ENCODE measurements at regions not wholly inside any gene's neighbourhood (a gene's known extent, or its start where the extent isn't known, plus 50 kb on each side); places are given as distances from the start of the nearest gene placed in this dataset.

DNA sequence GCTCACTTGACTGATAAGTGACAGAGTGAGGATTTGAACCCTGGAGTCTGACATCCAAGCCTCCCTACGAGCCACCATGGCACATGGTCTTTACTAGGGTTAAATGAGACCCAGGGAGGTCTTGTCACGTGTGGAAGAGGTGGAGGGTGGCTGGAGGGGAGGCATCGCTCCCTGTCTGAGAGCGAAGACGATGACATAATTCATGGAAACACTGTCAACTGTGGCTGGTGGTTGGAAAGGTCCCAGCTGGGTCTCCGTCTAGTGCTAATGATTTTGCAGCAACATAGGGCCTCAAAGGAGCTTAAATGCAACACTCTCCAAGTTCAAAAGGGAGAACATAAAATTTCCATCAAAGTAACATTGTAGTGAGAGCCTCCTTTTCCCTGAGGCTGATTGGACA is 99.9 kb upstream of the BAIAP2L1 start:
- 81% methylated on average over 6 of the region's 6 CpGs for WGBS
- no peak overlapping the region for H3K27ac ChIP-seq (ENCODE audit: low read depth in 1 of 2, low read length in 1 of 2)
- peaks cover 1 to 27% of the 10 kb centered on the region in 2 donors for H3K9me3 ChIP-seq (ENCODE audit: control insufficient read depth in 2 of 2, insufficient read depth in 1 of 2, low read length in 1 of 2)

DNA sequence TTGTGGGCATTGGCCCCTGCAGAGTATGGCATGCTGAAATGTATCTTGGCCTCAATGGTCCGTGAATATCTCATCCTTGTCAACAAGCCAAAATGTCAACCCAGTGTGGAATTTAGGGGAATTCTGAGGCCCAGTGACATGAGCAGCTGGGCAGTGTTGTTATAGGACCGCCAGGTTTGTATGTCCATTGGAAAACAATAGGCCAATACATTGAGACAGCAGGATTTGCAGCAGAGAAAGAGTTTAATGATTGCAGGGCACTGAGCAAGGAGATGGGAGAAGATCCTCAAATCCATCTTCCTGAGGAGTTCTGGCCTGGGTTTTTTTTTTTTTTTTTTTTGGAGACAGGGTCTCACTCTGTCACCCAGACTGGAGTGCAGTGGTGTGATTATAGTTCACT is 95.7 kb upstream of the BAIAP2L1 start:
- no peaks in the 10 kb centered on the region for H3K36me3 ChIP-seq (ENCODE audit: control insufficient read depth in 2 of 2, insufficient read depth in 2 of 2, low read length in 1 of 2)
- no peaks in the 10 kb centered on the region for H3K27me3 ChIP-seq (ENCODE audit: control insufficient read depth in 2 of 2, insufficient read depth in 1 of 2, low read length in 1 of 2)
- no peak overlapping the region for H3K4me3 ChIP-seq (ENCODE audit: low read length in 2 of 2)
- no peak for DNase-seq (ENCODE audit: low read depth in 6 of 9, low spot score in 9 of 9)
- no peaks in the 10 kb centered on the region for H3K4me1 ChIP-seq (ENCODE audit: control insufficient read depth in 2 of 2, insufficient read depth in 2 of 2, low read length in 2 of 2)
- H3K27ac ChIP-seq (ENCODE audit: low read depth in 1 of 2, low read length in 1 of 2) = no peak overlapping the region
- WGBS = 92% methylated on average over 2 of the region's 2 CpGs
- peaks cover 1 to 21% of the 10 kb centered on the region in 2 donors for H3K9me3 ChIP-seq (ENCODE audit: control insufficient read depth in 2 of 2, insufficient read depth in 1 of 2, low read length in 1 of 2)

More for the DNA sequence above, 99.9 kb upstream of the BAIAP2L1 start:
- no peak for DNase-seq (ENCODE audit: low read depth in 6 of 9, low spot score in 9 of 9)
- H3K4me1 ChIP-seq (ENCODE audit: control insufficient read depth in 2 of 2, insufficient read depth in 2 of 2, low read length in 2 of 2) = no peaks in the 10 kb centered on the region
- H3K27me3 ChIP-seq (ENCODE audit: control insufficient read depth in 2 of 2, insufficient read depth in 1 of 2, low read length in 1 of 2) = no peaks in the 10 kb centered on the region
- H3K4me3 ChIP-seq (ENCODE audit: low read length in 2 of 2) = no peak overlapping the region
- H3K36me3 ChIP-seq (ENCODE audit: control insufficient read depth in 2 of 2, insufficient read depth in 2 of 2, low read length in 1 of 2) = no peaks in the 10 kb centered on the region

DNA sequence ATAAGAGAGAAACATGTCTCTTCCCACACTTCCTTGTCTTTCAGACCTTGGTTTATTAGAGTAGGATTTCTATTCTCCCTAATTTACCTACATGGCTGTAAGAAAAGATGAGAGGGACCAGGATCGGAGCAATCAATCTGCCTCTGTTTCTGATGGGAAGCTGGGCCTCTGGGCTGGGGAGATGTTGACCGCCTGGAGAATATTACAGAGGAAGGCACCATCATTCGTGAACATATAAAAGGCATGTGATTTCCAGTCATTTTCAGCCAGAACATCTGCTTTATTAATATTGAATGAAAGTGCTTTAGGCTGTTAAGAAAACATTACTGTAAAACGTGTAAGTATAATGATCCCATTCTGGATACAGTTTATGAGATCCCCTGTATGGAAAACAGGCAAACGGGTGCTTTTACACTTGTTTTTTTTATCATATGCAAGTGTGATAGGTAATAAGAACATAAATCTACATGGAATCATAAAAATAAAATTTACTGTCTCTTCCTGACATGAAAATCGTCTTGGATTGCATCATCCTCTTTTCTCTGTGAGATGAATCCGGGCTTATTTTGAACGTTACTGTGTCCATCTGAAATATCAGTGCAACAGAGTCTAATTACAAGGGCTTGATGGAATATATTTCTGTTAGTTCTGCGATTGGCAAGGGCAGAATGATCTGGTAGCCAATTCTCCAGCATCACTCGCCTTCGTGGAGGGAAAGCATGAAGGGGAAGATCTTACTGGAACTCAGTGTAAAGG is 94.5 kb upstream of the BAIAP2L1 start:
- no peak for DNase-seq (ENCODE audit: low read depth in 6 of 9, low spot score in 9 of 9)
- Histone ChIP-seq H3K27ac (ENCODE audit: low read depth in 1 of 2, low read length in 1 of 2) (no peak overlapping the region), H3K4me3 (ENCODE audit: low read length in 2 of 2) (no peak overlapping the region), H3K36me3 (ENCODE audit: control insufficient read depth in 2 of 2, insufficient read depth in 2 of 2, low read length in 1 of 2) (no peaks in the 10 kb centered on the region), H3K4me1 (ENCODE audit: control insufficient read depth in 2 of 2, insufficient read depth in 2 of 2, low read length in 2 of 2) (no peaks in the 10 kb centered on the region), H3K9me3 (ENCODE audit: control insufficient read depth in 2 of 2, insufficient read depth in 1 of 2, low read length in 1 of 2) (peaks cover 1 to 21% of the 10 kb centered on the region in 2 donors), H3K27me3 (ENCODE audit: control insufficient read depth in 2 of 2, insufficient read depth in 1 of 2, low read length in 1 of 2) (no peaks in the 10 kb centered on the region)
- 94% methylated on average over 11 of the region's 11 CpGs for WGBS

DNA sequence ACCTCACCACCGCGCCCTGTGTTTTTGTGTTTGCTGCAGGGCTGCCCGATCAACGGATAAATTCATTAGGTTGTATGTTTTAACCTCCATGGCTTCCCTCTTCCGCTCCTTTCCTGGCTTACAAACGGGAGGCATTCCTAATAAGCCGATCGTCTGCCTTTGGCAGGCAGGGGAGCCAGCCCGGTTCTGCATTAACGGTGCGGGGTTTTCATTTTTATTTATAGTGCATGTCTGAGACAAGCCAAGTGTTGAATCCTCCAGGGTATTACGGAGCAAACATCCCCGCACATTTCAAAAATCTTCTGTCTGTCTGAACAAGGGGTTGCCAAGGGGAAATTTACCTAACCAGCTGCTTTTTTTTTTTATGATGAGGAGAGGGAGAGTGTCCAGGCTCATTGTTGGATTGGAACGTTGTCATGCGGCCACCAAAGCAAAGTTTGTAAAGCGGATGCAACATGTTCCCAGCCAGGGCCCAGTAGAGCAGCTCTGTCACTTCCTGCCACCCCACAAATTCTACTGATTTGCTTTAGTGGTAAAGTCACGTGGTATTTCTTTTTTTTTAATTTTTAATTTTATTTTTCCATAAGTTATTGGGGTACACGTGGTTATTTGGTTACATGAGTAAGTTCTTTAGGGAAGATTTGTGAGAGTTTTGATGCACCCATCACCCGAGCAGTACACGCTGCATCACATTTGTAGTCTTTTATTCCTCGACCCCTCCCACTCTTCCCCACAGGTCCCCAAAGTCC is 92.3 kb upstream of the BAIAP2L1 start:
- Histone ChIP-seq H3K4me1 (ENCODE audit: control insufficient read depth in 2 of 2, insufficient read depth in 2 of 2, low read length in 2 of 2) (no peaks in the 10 kb centered on the region), H3K27me3 (ENCODE audit: control insufficient read depth in 2 of 2, insufficient read depth in 1 of 2, low read length in 1 of 2) (no peaks in the 10 kb centered on the region), H3K9me3 (ENCODE audit: control insufficient read depth in 2 of 2, insufficient read depth in 1 of 2, low read length in 1 of 2) (peaks cover 1 to 14% of the 10 kb centered on the region in 2 donors), H3K4me3 (ENCODE audit: low read length in 2 of 2) (no peak overlapping the region), H3K27ac (ENCODE audit: low read depth in 1 of 2, low read length in 1 of 2) (no peak overlapping the region), H3K36me3 (ENCODE audit: control insufficient read depth in 2 of 2, insufficient read depth in 2 of 2, low read length in 1 of 2) (no peaks in the 10 kb centered on the region)
- no peak for DNase-seq (ENCODE audit: low read depth in 6 of 9, low spot score in 9 of 9)
- 92% methylated on average over 21 of the region's 21 CpGs for WGBS

DNA sequence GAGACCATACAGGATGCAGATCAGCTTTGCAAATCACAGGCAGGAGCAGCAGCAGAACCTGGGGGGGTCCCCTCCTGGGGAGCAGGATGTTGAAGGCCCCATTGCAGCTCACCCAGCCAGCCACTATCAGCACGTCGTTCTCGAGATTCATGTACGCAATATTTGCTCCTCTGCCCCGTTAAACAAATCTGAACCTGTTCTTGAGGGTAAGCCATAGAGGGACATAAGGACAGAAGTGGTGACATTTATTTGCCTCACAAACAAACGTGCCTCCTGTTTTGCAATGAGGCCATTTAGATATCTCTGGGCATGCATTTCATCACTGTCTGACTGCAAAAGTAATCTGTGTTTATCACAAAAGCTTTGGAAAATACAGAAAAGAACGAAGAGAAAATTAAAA is 87.3 kb upstream of the BAIAP2L1 start:
- Histone ChIP-seq H3K27me3 (ENCODE audit: control insufficient read depth in 2 of 2, insufficient read depth in 1 of 2, low read length in 1 of 2) (no peaks in the 10 kb centered on the region), H3K9me3 (ENCODE audit: control insufficient read depth in 2 of 2, insufficient read depth in 1 of 2, low read length in 1 of 2) (peaks cover 0 to 4% of the 10 kb centered on the region in 2 donors), H3K4me1 (ENCODE audit: control insufficient read depth in 2 of 2, insufficient read depth in 2 of 2, low read length in 2 of 2) (no peaks in the 10 kb centered on the region), H3K36me3 (ENCODE audit: control insufficient read depth in 2 of 2, insufficient read depth in 2 of 2, low read length in 1 of 2) (no peaks in the 10 kb centered on the region), H3K27ac (ENCODE audit: low read depth in 1 of 2, low read length in 1 of 2) (no peak overlapping the region), H3K4me3 (ENCODE audit: low read length in 2 of 2) (no peak overlapping the region)
- DNase-seq (ENCODE audit: low read depth in 6 of 9, low spot score in 9 of 9) = no peak
- 85% methylated on average over 7 of the region's 7 CpGs for WGBS

DNA sequence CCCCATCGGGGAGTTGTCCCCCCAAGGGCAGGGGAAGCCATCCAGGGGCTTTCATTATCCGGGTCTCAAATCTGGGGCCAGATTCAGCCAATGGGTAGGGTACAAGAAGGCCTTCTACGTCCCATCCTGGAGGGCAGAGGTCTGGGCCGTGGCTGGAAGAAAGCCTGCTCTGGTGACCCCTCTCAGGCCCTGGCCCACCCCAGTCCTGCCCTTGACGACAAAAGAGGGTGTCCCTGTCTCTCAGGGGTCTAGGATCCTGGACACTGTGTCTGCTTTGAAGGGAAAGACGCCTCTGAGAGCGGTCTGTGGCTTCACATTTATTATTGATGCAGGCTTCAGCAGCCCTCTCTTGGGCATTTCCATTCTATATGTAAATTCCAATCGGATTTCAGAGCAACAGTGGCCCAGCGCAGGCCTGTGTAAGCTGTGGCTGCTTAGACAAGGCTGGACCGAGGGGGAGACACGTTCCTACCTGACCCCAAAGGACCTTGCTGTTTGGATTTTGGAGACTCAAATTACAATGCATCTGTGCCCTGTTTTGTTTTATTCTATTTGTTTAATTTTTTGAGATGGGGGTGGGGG is 83.2 kb upstream of the BAIAP2L1 start:
- H3K27ac ChIP-seq (ENCODE audit: low read depth in 1 of 2, low read length in 1 of 2) = no peak overlapping the region
- H3K4me1 ChIP-seq (ENCODE audit: control insufficient read depth in 2 of 2, insufficient read depth in 2 of 2, low read length in 2 of 2) = no peaks in the 10 kb centered on the region
- H3K27me3 ChIP-seq (ENCODE audit: control insufficient read depth in 2 of 2, insufficient read depth in 1 of 2, low read length in 1 of 2) = no peaks in the 10 kb centered on the region
- 90% methylated on average over 11 of the region's 11 CpGs for WGBS
- H3K4me3 ChIP-seq (ENCODE audit: low read length in 2 of 2) = no peak overlapping the region
- no peak for DNase-seq (ENCODE audit: low read depth in 6 of 9, low spot score in 9 of 9)
- no peaks in the 10 kb centered on the region for H3K36me3 ChIP-seq (ENCODE audit: control insufficient read depth in 2 of 2, insufficient read depth in 2 of 2, low read length in 1 of 2)
- H3K9me3 ChIP-seq (ENCODE audit: control insufficient read depth in 2 of 2, insufficient read depth in 1 of 2, low read length in 1 of 2) = peaks cover 0 to 14% of the 10 kb centered on the region in 2 donors

DNA sequence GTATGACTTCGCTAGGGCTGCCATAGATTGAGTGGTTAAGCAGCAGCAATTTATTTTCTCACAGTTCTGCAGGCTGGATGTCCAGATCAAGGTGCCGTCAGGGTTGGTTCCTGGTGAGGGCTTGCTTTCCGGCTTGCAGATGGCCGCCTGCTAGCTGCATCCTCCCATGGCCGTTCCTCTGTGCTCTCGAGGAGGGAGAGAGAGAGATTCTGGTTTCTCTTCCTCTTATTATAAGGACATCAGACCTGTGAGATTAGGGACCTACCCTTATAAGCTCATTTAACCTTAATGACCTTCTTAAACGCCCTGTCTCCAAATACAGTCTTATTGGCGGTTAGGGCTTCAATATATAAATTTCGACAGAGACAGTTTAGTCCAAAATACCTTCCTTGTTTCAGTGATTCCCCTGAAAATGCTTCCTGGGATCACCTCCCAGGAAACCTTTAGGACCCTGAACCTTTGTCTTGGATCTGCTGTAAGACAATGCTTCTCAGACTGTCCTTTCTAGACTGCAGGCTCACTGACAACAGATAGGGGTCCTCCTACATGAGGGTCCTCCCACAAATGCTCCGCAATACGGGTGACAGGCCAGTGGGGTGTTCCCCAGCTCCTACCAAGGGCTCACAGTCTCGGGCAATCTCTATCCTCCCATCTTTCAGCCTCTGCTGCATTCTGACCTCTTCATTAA is 82.5 kb upstream of the BAIAP2L1 start:
- H3K27me3 ChIP-seq (ENCODE audit: control insufficient read depth in 2 of 2, insufficient read depth in 1 of 2, low read length in 1 of 2) = no peaks in the 10 kb centered on the region
- H3K4me3 ChIP-seq (ENCODE audit: low read length in 2 of 2) = no peak overlapping the region
- H3K36me3 ChIP-seq (ENCODE audit: control insufficient read depth in 2 of 2, insufficient read depth in 2 of 2, low read length in 1 of 2) = no peaks in the 10 kb centered on the region
- peaks cover 0 to 14% of the 10 kb centered on the region in 2 donors for H3K9me3 ChIP-seq (ENCODE audit: control insufficient read depth in 2 of 2, insufficient read depth in 1 of 2, low read length in 1 of 2)
- 87% methylated on average over 12 of the region's 12 CpGs for WGBS
- H3K4me1 ChIP-seq (ENCODE audit: control insufficient read depth in 2 of 2, insufficient read depth in 2 of 2, low read length in 2 of 2) = no peaks in the 10 kb centered on the region
- H3K27ac ChIP-seq (ENCODE audit: low read depth in 1 of 2, low read length in 1 of 2) = no peak overlapping the region
- no peak for DNase-seq (ENCODE audit: low read depth in 6 of 9, low spot score in 9 of 9)

DNA sequence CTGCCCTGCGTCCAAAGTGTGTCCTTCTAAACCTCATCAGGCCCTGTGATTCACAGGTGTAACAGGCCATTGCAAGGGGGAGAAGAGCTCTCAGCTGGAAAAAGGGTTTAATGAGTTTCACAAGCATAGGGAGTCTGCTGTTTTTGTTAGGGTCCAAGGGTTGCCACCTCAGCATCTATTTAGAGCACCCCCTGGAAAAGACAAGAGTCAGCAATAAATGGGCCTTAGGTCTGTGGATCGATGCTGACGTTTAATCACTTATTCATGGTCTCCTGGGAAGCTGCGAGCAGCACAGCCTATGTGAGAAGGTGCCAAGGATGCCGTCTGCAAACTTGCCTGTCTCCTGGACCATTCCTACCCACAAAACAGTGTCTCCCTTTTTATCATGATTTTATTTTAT is 78.4 kb upstream of the BAIAP2L1 start:
- 98% methylated on average over 5 of the region's 5 CpGs for WGBS
- DNase-seq (ENCODE audit: low read depth in 6 of 9, low spot score in 9 of 9) = no peak
- Histone ChIP-seq H3K4me3 (ENCODE audit: low read length in 2 of 2) (no peak overlapping the region), H3K27ac (ENCODE audit: low read depth in 1 of 2, low read length in 1 of 2) (no peak overlapping the region), H3K36me3 (ENCODE audit: control insufficient read depth in 2 of 2, insufficient read depth in 2 of 2, low read length in 1 of 2) (no peaks in the 10 kb centered on the region), H3K4me1 (ENCODE audit: control insufficient read depth in 2 of 2, insufficient read depth in 2 of 2, low read length in 2 of 2) (no peaks in the 10 kb centered on the region), H3K9me3 (ENCODE audit: control insufficient read depth in 2 of 2, insufficient read depth in 1 of 2, low read length in 1 of 2) (peaks cover 0 to 14% of the 10 kb centered on the region in 2 donors), H3K27me3 (ENCODE audit: control insufficient read depth in 2 of 2, insufficient read depth in 1 of 2, low read length in 1 of 2) (no peaks in the 10 kb centered on the region)

DNA sequence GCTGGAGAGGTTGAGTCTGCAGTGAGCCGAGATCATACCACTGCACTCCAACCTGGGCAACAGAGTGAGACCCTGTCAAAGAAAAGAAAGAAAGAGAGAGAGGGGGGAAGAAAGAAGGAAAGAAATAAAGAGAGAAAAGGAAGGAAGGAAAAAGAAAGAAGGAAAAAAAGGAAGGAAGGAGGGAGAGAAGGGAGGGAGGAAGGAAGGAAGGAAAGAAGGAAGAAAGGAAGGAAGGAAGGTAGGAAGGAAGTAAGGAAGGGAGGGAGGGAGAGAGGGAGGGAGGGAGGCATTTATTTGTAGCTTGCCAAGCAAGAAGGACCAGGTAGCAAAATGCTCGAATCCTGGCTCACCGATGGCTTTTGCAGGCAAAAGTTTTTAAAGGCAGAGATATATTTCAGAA is 74.5 kb upstream of the BAIAP2L1 start:
- no peak for DNase-seq (ENCODE audit: low read depth in 6 of 9, low spot score in 9 of 9)
- peaks cover 0 to 1% of the 10 kb centered on the region in 2 donors for H3K9me3 ChIP-seq (ENCODE audit: control insufficient read depth in 2 of 2, insufficient read depth in 1 of 2, low read length in 1 of 2)
- no peaks in the 10 kb centered on the region for H3K36me3 ChIP-seq (ENCODE audit: control insufficient read depth in 2 of 2, insufficient read depth in 2 of 2, low read length in 1 of 2)
- 93% methylated on average over 3 of the region's 3 CpGs for WGBS
- peaks cover 0 to 9% of the 10 kb centered on the region in 2 donors for H3K27me3 ChIP-seq (ENCODE audit: control insufficient read depth in 2 of 2, insufficient read depth in 1 of 2, low read length in 1 of 2)
- H3K4me3 ChIP-seq (ENCODE audit: low read length in 2 of 2) = no peak overlapping the region
- H3K4me1 ChIP-seq (ENCODE audit: control insufficient read depth in 2 of 2, insufficient read depth in 2 of 2, low read length in 2 of 2) = no peaks in the 10 kb centered on the region
- no peak overlapping the region for H3K27ac ChIP-seq (ENCODE audit: low read depth in 1 of 2, low read length in 1 of 2)

Data from thymus (tissue), 11 donors.